CD14-positive monocyte (primary cell): ENCODE measurements at regions not wholly inside any gene's neighbourhood (a gene's known extent, or its start where the extent isn't known, plus 50 kb on each side); places are given as distances from the start of the nearest gene placed in this dataset.

Experiments used
- DNase-seq, 3 donors: peaks; one replicate each; pipeline ENCODE4 v3.0.0-alpha.2; 2011 to 2022
- H2AFZ ChIP-seq: 2 replicates; pipeline ENCODE4 v1.6.0; 2012; ENCODE audit warnings: mild to moderate bottlenecking, low read depth, low read length, inconsistent platforms; ENCODE audit not compliant: insufficient read depth, poor library complexity, severe bottlenecking
- H3K27ac ChIP-seq, 2 donors: 1 replicate in 1 of 2; 2 replicates in 1 of 2; pipeline ENCODE4 v1.5.1; 2012 to 2013; ENCODE audit warnings: low read length in 2 of 2, control low read depth in 1 of 2, inconsistent platforms in 1 of 2, low read depth in 1 of 2, mild to moderate bottlenecking in 1 of 2
- H3K27me3 ChIP-seq, 2 donors: one replicate each; pipeline versions ENCODE4 v1.6.0 to v1.6.1; 2011 to 2013; ENCODE audit warnings: low read length in 2 of 2; ENCODE audit not compliant: control insufficient read depth in 2 of 2, insufficient read depth in 2 of 2
- H3K36me3 ChIP-seq, 2 donors: replicated peaks in 1 of 2; 1 replicate in 1 of 2; 2 replicates in 1 of 2; pipeline versions ENCODE4 v1.5.1 to v1.6.1; 2012 to 2013; ENCODE audit warnings: low read length in 2 of 2, control low read depth in 1 of 2, inconsistent platforms in 1 of 2, mild to moderate bottlenecking in 1 of 2; ENCODE audit not compliant: insufficient read depth in 2 of 2, control insufficient read depth in 1 of 2
- H3K4me1 ChIP-seq, 2 donors: 1 replicate in 1 of 2; 2 replicates in 1 of 2; pipeline versions ENCODE4 v1.5.1 to v1.6.1; 2012 to 2013; ENCODE audit warnings: low read length in 2 of 2, control low read depth in 1 of 2, inconsistent platforms in 1 of 2, mild to moderate bottlenecking in 1 of 2, moderate library complexity in 1 of 2; ENCODE audit not compliant: insufficient read depth in 2 of 2, control insufficient read depth in 1 of 2
- H3K4me2 ChIP-seq: replicated peaks from 2 replicates; pipeline ENCODE3; 2012; ENCODE audit warnings: low read length, moderate library complexity, mild to moderate bottlenecking; ENCODE audit not compliant: poor library complexity, severe bottlenecking; ENCODE audit errors: extremely low read depth
- H3K4me3 ChIP-seq, 3 experiments: fragments of 200-600 bp in 1 of 3; sonication (generic) in 1 of 3; replicated peaks in 1 of 3; 1 replicate in 2 of 3; 2 replicates in 1 of 3; pipeline ENCODE4 v1.5.1; 2011 to 2013; ENCODE audit warnings: low read length in 3 of 3, mild to moderate bottlenecking in 3 of 3, control low read depth in 2 of 3, low read depth in 2 of 3, inconsistent platforms in 1 of 3, moderate library complexity in 1 of 3
- H3K79me2 ChIP-seq: 2 replicates; pipeline ENCODE4 v1.6.0; 2012; ENCODE audit warnings: mild to moderate bottlenecking, control low read depth, inconsistent platforms, low read length, moderate library complexity; ENCODE audit not compliant: insufficient read depth
- H3K9ac ChIP-seq: 2 replicates; pipeline ENCODE4 v1.6.0; 2017; ENCODE audit warnings: low read length, mild to moderate bottlenecking; ENCODE audit not compliant: insufficient read depth, poor library complexity, severe bottlenecking
- H3K9me3 ChIP-seq, 2 donors: replicated peaks in 1 of 2; 1 replicate in 1 of 2; 2 replicates in 1 of 2; pipeline versions ENCODE4 v1.5.1 to v1.6.1; 2012 to 2013; ENCODE audit warnings: low read length in 2 of 2, control low read depth in 1 of 2; ENCODE audit not compliant: control insufficient read depth in 1 of 2, insufficient read depth in 1 of 2
- H4K20me1 ChIP-seq: 2 replicates; pipeline ENCODE4 v1.6.0; 2012; ENCODE audit warnings: mild to moderate bottlenecking, low read length, control low read depth, moderate library complexity; ENCODE audit not compliant: insufficient read depth
- H3K27ac Mint-ChIP-seq, 7 donors: one replicate each; pipeline ENCODE4 v1.8.0; 2020; ENCODE audit warnings: mild to moderate bottlenecking in 7 of 7, mixed read lengths in 7 of 7, moderate library complexity in 6 of 7, inconsistent platforms in 2 of 7
- H3K27me3 Mint-ChIP-seq, 3 donors: one replicate each; pipeline ENCODE4 v1.8.0; 2021 to 2022; ENCODE audit warnings: low read depth in 3 of 3, mild to moderate bottlenecking in 3 of 3, mixed read lengths in 3 of 3, moderate library complexity in 3 of 3, inconsistent platforms in 1 of 3
- H3K36me3 Mint-ChIP-seq, 2 donors: one replicate each; pipeline ENCODE4 v1.8.0; 2020; ENCODE audit warnings: mixed read lengths in 2 of 2, inconsistent platforms in 1 of 2, mild to moderate bottlenecking in 1 of 2
- H3K4me1 Mint-ChIP-seq: one replicate; pipeline ENCODE4 v1.8.0; 2020; ENCODE audit warnings: mild to moderate bottlenecking, mixed read lengths
- H3K4me3 Mint-ChIP-seq, 2 donors: one replicate each; pipeline ENCODE4 v1.8.0; 2020; ENCODE audit warnings: mild to moderate bottlenecking in 2 of 2, mixed read lengths in 2 of 2, moderate library complexity in 1 of 2
- H3K9me3 Mint-ChIP-seq, 7 donors: one replicate each; pipeline ENCODE4 v1.8.0; 2020 to 2022; ENCODE audit warnings: mixed read lengths in 7 of 7, mild to moderate bottlenecking in 6 of 7, moderate library complexity in 6 of 7, inconsistent platforms in 2 of 7
- CTCF ChIP-seq: fragments of 200-600 bp; IDR thresholded peaks from one replicate; pipeline ENCODE4 v1.8.0; 2022; ENCODE audit warnings: antibody characterized with exemption, mild to moderate bottlenecking
- whole genome bisulfite sequencing: methylation state at CpG from one replicate; pipeline ENCODE4 v1.1.5; 2013; ENCODE audit warnings: missing lambda C conversion rate; ENCODE audit not compliant: insufficient coverage; 5-methylcytosine and 5-hydroxymethylcytosine counted together
- intact Hi-C, 2 donors: fragments of 100-400 bp; cut with micrococcal nuclease; formaldehyde crosslinking; loops; one replicate each; pipeline versions ENCODE4 v1.15.0 to v1.15.1; 2023

- H2AFZ ChIP-seq = no peak overlapping the region
These were observed 238.7 kb upstream of the ZFHX3 start for GRCh38 chr16:73286346-73287267.

More at GRCh38 chr16:73286346-73287267, 238.7 kb upstream of the ZFHX3 start:
- H3K4me1 Mint-ChIP-seq = no peaks in the 10 kb centered on the region
- no peaks in the 10 kb centered on the region for H3K9me3 ChIP-seq
- no peak for TF ChIP-seq CTCF
- peaks cover 0 to 4% (median 0%) of the 10 kb centered on the region in 3 donors for H3K27me3 Mint-ChIP-seq
- WGBS = 89% methylated on average over 14 of the region's 14 CpGs
- no peaks in the 10 kb centered on the region for H3K27me3 ChIP-seq
- no peak overlapping the region for H3K4me3 ChIP-seq
- H3K36me3 Mint-ChIP-seq = no peaks in the 10 kb centered on the region
- intact Hi-C loops = no loop called here
- H3K36me3 ChIP-seq = no peaks in the 10 kb centered on the region
- H4K20me1 ChIP-seq = no peaks in the 10 kb centered on the region
- DNase-seq = no peak
- no peak overlapping the region for H3K9ac ChIP-seq
- H3K9me3 Mint-ChIP-seq = peaks cover 0 to 1% (median 0%) of the 10 kb centered on the region in 7 donors
- H3K79me2 ChIP-seq = no peaks in the 10 kb centered on the region
- H3K27ac ChIP-seq = no peak overlapping the region
- no peaks in the 10 kb centered on the region for H3K4me1 ChIP-seq
- no peak overlapping the region for H3K4me2 ChIP-seq
- H3K27ac Mint-ChIP-seq = no peak overlapping the region
- H3K4me3 Mint-ChIP-seq = no peak overlapping the region
